Testis (tissue), 2 donors: ENCODE measurements at regions not wholly inside any gene's neighbourhood (a gene's known extent, or its start where the extent isn't known, plus 50 kb on each side); places are given as distances from the start of the nearest gene placed in this dataset.
"Not testable (repeated sequence)": the region's sequence is repeated elsewhere in the genome, so short reads cannot be mapped to it uniquely, and the experiment has no call there.

Experiments
- DNase-seq: peaks from one replicate; pipeline ENCODE4 v3.0.0-alpha.2; 2019
- H3K27ac ChIP-seq, 2 donors: fragments of 200-600 bp; sonication (generic); one replicate each; pipeline ENCODE4 v1.5.1; 2019
- H3K27me3 ChIP-seq: fragments of 200-600 bp; sonication (generic); one replicate; pipeline ENCODE4 v1.5.1; 2019
- H3K36me3 ChIP-seq: fragments of 200-600 bp; sonication (generic); one replicate; pipeline ENCODE4 v1.5.1; 2017; ENCODE audit warnings: low read depth; ENCODE audit errors: missing control alignments
- H3K4me1 ChIP-seq: fragments of 200-600 bp; sonication (generic); one replicate; pipeline ENCODE4 v1.5.1; 2019
- H3K4me3 ChIP-seq, 2 donors: fragments of 200-600 bp; sonication (generic); one replicate each; pipeline ENCODE4 v1.5.1; 2017 to 2019
- H3K9me3 ChIP-seq: fragments of 200-600 bp; sonication (generic); one replicate; pipeline ENCODE4 v1.5.1; 2017
- CTCF ChIP-seq, 3 experiments: fragments of 450-650 bp in 2 of 3; fragments of 200-600 bp in 1 of 3; sonication (generic) in 1 of 3; IDR thresholded peaks; one replicate each; pipeline ENCODE4 v1.5.1; 2016 to 2019; ENCODE audit warnings: antibody characterized with exemption in 3 of 3, mild to moderate bottlenecking in 2 of 3, moderate library complexity in 1 of 3
- POLR2A ChIP-seq: fragments of 450-650 bp; IDR thresholded peaks from one replicate; pipeline ENCODE4 v1.6.1; 2017; ENCODE audit warnings: antibody characterized with exemption, mild to moderate bottlenecking, moderate library complexity
- WGBS, 2 donors: methylation state at CpG; one replicate each; pipeline ENCODE4 v1.1.5; 2018; 5-methylcytosine and 5-hydroxymethylcytosine counted together
- intact Hi-C: fragments of 100-400 bp; cut with DNase I; formaldehyde crosslinking; loops from one replicate; pipeline ENCODE4 v1.15.1; 2023; ENCODE audit warnings: low total_unique reads

- Histone ChIP-seq H3K4me1 (no peaks in the 10 kb centered on the region), H3K9me3 (no peaks in the 10 kb centered on the region), H3K27me3 (no peaks in the 10 kb centered on the region), H3K4me3 (no peak overlapping the region), H3K36me3 (no peaks in the 10 kb centered on the region), H3K27ac (no peak overlapping the region)
- no peak for TF ChIP-seq POLR2A
- TF ChIP-seq CTCF (IDR thresholded peaks at IDR 0.05): no peak
- DNase-seq: no peak
- 86 to 92% methylated on average over 3 of the region's 3 CpGs for WGBS, 2 donors
- intact Hi-C loops: no loop called here
Observed at GRCh38 chr5:90095292-90096060, 314.1 kb downstream of the CETN3 start.

DNA sequence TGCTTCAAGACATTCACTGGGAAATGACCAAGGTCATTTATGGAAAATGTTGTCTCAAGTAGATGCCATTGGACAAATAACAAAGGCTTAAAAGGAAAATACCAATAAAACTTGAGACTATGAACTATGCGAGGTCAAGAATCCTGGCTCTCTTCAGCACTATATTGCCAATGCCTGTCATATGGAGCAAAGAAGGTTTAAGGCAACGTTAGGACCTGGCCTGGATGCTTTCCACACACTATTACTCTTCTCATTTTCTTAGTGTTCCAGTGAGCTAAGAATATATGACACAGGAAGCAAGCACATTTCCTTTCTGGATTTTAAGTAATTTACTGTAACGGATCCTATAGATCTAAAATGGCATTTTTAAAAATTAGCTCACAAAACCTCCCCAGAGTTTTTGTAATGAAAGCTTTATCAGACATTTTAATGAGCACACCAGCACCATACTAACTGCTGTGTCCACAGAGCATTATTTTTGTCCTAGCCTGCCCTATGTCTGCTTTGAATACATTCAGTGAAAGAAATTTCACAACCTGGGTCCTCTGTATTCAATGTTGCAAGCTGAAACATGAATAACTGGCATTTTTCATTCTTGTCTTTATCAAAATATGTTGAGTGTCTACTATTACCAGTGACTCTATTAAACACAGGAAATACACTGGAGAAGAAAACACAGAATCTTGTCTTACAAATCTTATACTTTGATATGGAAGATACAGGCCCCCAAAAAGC lies 315.6 kb downstream of the CETN3 start:
- no peak overlapping the region for H3K4me3 ChIP-seq
- 27 to 36% methylated on average over 3 of the region's 3 CpGs for WGBS, 2 donors
- H3K36me3 ChIP-seq: no peaks in the 10 kb centered on the region
- intact Hi-C loops: no loop called here
- no peaks in the 10 kb centered on the region for H3K27me3 ChIP-seq
- no peaks in the 10 kb centered on the region for H3K9me3 ChIP-seq
- no peak overlapping the region for H3K27ac ChIP-seq
- no peak for DNase-seq
- H3K4me1 ChIP-seq: no peaks in the 10 kb centered on the region
- TF ChIP-seq CTCF (IDR thresholded peaks at IDR 0.05) (no peak), POLR2A (no peak)

DNA sequence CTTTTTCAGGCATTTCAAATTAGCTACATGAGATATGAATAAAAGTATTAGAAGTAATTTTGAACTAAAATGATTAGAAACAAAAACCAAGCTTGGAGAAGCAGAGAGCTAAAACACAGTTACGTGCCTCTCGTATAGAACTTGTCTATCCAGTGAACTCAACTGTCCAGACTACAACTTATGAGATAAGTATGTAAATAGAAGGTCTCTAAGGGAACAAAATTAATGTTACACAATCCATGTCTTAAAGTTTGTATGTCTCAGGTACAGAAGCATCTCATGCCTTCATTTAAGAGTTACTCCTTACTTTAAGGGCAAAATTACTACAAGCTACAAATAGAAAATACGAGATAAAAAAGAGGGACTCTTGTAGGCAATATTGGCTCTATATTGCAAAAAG lies 316.8 kb downstream of the CETN3 start:
- H3K4me1 ChIP-seq: no peaks in the 10 kb centered on the region
- H3K36me3 ChIP-seq: no peaks in the 10 kb centered on the region
- H3K27me3 ChIP-seq: no peaks in the 10 kb centered on the region
- DNase-seq: no peak
- 86 to 92% methylated on average over 3 of the region's 3 CpGs for WGBS, 2 donors
- no peak overlapping the region for H3K4me3 ChIP-seq
- TF ChIP-seq CTCF (IDR thresholded peaks at IDR 0.05): no peak
- no peak for TF ChIP-seq POLR2A
- no peaks in the 10 kb centered on the region for H3K9me3 ChIP-seq
- H3K27ac ChIP-seq: no peak overlapping the region
- intact Hi-C loops: no loop called here

DNA sequence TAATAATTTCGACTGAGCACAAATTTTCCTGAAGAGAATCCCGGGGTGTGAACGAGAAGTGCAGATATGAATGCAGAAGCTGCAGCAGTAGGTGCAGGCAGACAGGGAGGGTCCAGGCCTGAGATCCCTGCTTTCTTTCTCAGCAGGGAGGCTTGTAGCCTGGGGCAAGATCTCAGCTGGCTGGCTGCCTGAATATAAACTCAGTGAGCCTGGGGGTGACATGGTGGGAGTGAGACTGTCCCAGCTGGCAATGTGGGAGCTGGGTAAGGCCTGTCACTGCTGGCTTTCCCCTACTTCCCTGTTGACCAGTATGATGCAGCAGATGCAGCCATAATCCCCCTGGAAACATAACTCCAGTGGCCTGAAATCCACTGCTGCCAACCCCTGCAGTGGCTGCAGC lies 325.2 kb downstream of the CETN3 start:
- H3K4me3 ChIP-seq: no peak overlapping the region
- H3K4me1 ChIP-seq: no peaks in the 10 kb centered on the region
- H3K27me3 ChIP-seq: no peaks in the 10 kb centered on the region
- no peaks in the 10 kb centered on the region for H3K9me3 ChIP-seq
- no peak overlapping the region for H3K27ac ChIP-seq
- WGBS, 2 donors: 90 to 95% methylated on average over 3 of the region's 3 CpGs
- DNase-seq: no peak
- intact Hi-C loops: no loop called here
- no peaks in the 10 kb centered on the region for H3K36me3 ChIP-seq
- TF ChIP-seq CTCF (IDR thresholded peaks at IDR 0.05) (no peak), POLR2A (no peak)

GRCh38 chr5:90073026-90073570 lies 336.5 kb downstream of the CETN3 start:
- WGBS, 2 donors: 88 to 93% methylated on average over 22 of the region's 22 CpGs
- H3K4me1 ChIP-seq, intact Hi-C loops, H3K27ac ChIP-seq, H3K27me3 ChIP-seq, DNase-seq, H3K9me3 ChIP-seq, H3K36me3 ChIP-seq, H3K4me3 ChIP-seq: not testable (repeated sequence)
